ENCODE measurements at regions not wholly inside any gene's neighbourhood (a gene's known extent, or its start where the extent isn't known, plus 50 kb on each side); places are given as distances from the start of the nearest gene placed in this dataset.

DNA sequence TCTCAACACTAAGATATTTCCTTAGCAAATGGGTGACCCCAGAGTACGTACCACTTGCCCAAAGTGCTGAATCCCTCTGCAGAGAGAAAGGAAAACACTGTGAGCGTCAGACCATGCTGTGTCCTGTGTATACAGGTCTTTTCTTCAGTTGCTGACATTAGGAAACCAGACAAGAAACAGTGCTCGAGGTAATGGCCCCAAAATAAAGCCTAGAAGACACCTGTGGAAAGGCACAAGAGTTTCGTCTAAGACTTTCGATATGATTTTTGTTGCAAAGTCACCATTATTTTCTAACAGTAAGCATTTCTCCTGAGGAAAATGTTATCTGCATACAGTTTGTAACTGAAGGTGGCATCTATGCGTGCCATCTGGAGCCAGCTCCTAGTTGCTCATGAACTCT, 62.0 kb upstream of the SIMC1 start:
- DNase-seq (ENCODE audit: low spot score), result no peak

DNA sequence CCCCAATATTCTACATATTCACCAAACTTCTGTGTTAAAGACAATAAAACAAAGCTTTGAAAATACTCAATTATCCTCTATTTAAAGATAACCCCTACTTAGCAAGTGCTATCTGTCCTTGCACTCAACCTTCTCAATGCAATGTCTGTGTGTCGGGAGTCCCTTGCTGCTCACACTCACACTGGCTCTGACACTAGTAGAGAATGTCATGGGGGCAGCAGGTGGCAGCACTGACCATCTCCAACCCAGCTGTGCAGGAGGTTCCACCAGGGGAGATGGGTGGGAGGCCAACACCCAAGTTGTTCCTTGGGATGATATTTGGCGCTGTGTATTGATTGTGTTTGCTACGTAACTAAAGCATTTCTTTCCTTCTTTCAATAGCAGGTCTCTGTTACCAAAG, 59.4 kb upstream of the SIMC1 start:
- no peak for DNase-seq (ENCODE audit: low spot score)

DNA sequence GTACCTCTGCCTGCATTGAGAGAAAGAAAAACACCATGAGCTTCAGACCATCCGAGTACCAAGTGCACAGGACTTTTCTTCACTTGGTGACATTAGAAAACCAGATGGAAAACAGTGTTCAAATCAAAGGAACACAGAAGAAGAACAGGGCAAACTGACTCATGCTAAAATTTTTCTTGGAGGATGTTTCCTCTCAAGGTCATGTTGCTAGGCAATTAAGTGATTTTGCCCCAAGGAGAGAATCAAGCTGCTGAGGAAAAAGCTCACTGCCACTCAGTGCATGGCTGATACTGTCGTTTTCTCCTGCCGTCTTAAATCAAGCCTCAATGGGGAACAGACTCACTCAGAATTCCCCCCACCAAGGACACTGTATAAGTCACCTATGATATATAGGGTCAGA, 57.9 kb upstream of the SIMC1 start:
- DNase-seq (ENCODE audit: low spot score), result peak; percentile 43

DNA sequence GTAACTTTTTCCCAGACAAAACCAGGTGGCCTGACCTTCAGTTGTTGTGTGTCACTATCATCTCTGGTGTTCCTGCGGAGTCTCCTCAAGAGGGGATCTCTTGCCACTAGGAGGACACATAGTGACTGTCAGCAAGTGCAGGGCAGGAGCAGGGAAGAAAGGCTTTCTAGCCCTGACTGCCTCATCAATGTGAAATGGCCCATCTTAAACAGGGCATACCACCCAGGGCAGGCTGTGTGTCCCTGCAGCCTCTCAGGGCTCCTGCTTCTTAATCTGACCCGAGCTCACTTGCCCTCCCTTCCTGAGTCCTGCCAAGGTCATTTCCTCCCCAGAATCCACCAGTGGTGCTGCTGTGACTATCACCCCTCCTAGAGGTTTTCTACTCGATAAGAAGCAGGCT, 57.4 kb upstream of the SIMC1 start:
- DNase-seq (ENCODE audit: low spot score), result no peak

DNA sequence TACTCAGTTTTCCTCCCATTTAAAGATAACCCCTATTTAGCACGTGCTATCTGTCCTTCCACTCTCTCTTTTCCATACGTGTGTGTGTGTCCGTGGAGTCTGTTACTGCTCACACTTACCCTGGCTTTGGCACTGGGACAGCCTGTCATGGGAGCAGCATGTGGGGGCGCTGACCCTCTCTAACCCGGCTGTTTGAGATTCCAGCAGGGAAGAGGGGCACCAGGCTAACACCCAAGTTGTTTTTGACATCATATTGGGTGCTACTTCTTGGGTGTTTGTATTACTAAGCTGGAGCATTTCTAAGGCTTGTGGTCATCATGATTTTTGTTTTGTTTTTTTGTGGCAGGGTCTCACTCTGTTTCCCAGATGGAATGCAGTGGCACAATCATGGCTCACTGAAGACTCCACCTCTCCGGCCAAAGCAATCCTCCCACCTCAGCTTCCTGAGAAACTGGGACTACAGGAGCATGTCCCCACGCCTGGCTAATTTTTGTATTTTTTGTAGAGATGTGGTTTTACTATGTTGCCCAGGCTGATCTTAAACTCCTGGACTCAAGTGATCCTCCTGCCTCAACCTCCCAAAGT, 56.9 kb upstream of the SIMC1 start:
- no peak for DNase-seq (ENCODE audit: low spot score)

DNA sequence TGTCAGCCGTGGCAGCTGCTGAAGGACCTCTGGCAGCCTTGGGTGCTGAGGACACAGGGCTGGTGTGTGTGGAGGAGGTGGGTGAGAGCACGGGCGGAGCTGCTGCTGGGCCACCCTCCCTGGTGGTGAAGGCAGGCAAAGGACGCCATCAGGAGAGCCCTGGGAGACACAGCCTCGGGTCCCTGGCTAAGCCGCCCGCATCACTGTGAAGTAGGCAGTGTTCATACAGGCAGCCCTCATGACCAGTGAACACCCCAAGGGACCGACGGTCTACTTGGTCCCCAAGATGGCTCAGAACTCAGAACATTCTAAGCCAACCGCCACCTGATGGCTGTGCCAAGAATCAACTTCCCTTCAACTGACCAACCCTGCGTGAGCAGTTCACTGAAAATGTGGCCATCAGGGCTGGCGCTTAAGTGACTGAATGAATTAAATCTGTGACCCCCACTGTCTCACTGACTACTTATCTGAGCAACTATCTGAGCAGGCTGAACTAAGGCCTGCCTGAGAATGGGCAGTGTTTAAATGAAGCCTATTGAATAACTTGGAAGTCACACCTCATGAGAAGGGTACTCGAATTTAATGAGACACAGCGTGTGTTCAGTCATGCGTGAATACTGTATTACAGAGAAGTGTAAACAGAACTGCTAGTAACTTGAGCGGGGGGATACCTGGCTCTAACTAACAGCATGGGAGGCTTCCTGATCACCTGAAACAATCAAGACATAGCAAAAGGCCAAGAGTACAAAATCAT, 54.7 kb upstream of the SIMC1 start:
- DNase-seq (ENCODE audit: low spot score), result no peak

DNA sequence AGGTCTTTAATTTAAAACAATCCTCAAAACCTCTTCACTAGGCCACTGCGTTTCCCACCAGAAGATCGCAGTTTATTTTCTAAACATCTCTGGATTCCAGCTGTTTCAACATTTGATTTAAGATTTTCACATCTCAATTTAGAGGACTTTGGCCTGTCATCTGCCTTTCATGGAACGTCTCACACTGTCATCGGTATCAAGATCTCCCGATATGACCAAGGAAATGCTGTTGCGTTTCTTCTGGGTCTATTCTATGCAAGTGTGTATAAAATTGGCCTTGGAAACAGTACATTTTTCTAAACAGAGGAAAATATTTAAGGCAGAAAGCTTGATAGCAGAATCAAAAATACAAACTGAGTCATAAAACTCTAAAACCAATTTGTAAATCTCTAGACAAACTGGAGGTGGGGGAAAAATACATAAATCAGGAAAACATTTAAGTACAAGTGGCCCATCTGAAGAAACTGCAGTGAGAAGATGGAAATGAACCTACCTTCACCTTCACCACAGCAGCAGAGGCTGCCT, 53.6 kb upstream of the SIMC1 start:
- no peak for DNase-seq (ENCODE audit: low spot score)

DNA sequence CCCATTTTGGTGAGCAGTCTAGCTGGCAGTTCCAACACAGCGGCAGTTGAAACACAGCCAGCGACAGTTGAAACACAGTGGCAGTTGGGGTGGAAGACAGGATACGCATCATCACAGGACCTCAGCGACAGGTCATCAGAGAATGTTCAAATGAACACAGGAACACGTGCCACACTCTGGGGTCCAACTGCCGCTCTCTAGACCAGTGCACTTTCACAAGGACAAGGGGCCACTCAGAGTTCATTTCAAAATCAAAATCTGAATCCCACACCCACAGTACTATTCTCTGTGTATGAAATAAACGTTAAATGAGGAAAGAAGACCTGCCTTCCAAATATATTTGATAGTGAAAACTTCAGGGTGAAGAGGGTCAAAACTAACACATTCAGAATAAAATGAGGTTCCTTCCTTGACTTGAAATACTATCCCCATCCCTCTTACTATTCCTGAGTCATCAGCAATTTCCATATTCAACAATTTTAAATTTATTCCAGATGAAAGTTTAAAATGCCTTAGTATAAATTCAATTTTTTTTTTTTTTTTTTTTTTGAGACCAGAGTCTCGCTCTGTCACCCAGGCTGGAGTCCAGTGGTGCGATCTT, 53.0 kb upstream of the SIMC1 start:
- DNase-seq (ENCODE audit: low spot score), result no peak

DNA sequence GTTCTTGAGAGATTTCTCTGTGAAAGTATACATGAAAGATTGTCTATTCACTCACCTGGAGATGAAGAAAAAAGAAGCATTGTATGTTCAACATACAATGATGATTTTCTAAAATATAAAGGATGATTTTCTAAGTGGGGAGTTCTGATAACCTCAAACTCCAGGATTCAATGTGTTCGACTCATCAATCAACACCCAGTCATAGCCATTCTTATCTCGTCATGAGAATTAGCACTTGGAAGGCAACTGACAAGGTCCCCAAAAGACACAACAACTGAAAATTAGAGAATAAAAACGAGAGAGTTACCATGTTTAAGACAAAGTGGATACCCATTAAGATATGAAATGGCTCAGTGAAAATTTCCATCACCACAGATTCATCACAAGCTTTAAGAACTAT, 52.1 kb upstream of the SIMC1 start:
- no peak for DNase-seq (ENCODE audit: low spot score)

DNA sequence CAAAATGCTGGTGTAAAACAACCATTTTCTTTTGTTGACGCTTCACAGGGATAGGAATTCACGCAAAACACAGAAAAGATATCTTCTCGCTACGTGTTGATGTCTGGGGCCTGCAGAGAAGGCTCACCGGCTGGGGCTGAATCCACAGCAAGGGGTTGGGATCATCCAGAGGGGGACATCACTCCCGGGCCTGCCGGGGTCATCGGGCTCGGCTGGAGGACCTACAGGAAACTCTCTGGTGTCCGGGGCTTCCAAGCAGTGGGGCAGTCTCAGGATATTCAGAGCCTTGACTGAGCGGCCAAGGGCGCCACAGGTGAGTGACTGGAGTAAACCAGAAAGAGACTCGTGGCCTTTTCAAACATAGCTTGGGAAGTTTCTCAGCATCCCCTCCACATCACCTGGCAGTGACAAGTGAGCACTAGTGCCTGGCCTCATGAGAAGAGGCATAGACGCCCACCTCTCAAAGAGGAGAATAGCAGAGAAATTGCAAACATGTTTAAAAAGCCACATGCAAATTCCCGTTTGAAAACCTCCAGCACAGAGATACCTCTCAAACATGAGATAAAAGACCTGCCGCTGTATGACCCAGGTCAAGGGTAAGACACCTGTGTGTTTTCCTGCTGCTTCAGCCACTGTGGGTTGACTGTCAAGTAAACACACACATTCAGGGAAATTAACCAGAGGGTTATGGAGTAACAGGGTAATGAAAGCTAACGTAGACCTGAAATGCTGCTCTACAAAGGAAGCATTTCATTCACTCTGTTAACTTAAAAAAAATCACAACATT, 50.8 kb upstream of the SIMC1 start:
- no peak for DNase-seq (ENCODE audit: low spot score)

DNA sequence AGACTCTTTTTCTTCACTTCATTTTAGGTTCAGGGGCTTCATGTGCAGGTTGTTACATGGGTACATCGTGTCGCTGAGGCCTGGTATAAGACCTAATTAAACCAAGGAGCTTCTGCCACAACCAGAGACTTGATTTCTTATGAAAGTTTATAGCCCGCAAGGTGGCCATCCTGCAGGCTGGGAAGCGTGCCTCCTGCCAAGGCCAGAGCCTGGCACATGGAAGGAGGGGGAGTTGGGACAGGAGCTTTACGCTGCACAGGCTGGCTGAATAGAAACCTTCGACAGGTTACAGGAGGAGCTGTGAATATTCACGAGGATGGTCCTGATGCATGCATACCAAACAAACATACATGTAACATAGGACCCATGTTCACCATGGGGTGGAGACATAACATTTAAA, 50.1 kb upstream of the SIMC1 start:
- DNase-seq (ENCODE audit: low spot score), result no peak

Data from AG20443 (cell line).